H9 (cell line): ENCODE measurements at regions not wholly inside any gene's neighbourhood (a gene's known extent, or its start where the extent isn't known, plus 50 kb on each side); places are given as distances from the start of the nearest gene placed in this dataset.
"Not testable (repeated sequence)": the region's sequence is repeated elsewhere in the genome, so short reads cannot be mapped to it uniquely, and the experiment has no call there.

Source experiments
- DNase-seq: peaks from one replicate; pipeline ENCODE4 v3.0.0-alpha.2; 2017
- H2AFZ ChIP-seq: one replicate; pipeline ENCODE4 v1.6.1; 2013; ENCODE audit warnings: mild to moderate bottlenecking, low read length, control low read depth, moderate library complexity
- H2AK5ac ChIP-seq: 2 replicates; pipeline ENCODE4 v1.6.1; 2013; ENCODE audit warnings: low read length, control low read depth, mixed read lengths; ENCODE audit not compliant: insufficient read length
- H2BK120ac ChIP-seq: one replicate; pipeline ENCODE4 v1.6.1; 2013; ENCODE audit warnings: low read depth, mild to moderate bottlenecking, low read length, control low read depth, inconsistent platforms; ENCODE audit not compliant: poor library complexity, severe bottlenecking
- H2BK12ac ChIP-seq: 2 replicates; pipeline ENCODE4 v1.6.1; 2013; ENCODE audit warnings: low read length, control low read depth, mixed read lengths, low read depth; ENCODE audit not compliant: insufficient read length
- H2BK15ac ChIP-seq: 2 replicates; pipeline ENCODE4 v1.6.1; 2013; ENCODE audit warnings: low read depth, low read length, control low read depth
- H2BK20ac ChIP-seq: one replicate; pipeline ENCODE4 v1.6.1; 2013; ENCODE audit warnings: low read depth, mild to moderate bottlenecking, low read length, control low read depth, inconsistent platforms; ENCODE audit not compliant: poor library complexity, severe bottlenecking
- H2BK5ac ChIP-seq: 2 replicates; pipeline ENCODE4 v1.6.1; 2013; ENCODE audit warnings: low read length, control low read depth, mixed read lengths; ENCODE audit not compliant: insufficient read length
- H3K14ac ChIP-seq: 2 replicates; pipeline ENCODE4 v1.6.1; 2013; ENCODE audit warnings: low read length, control low read depth; ENCODE audit not compliant: insufficient read depth
- H3K18ac ChIP-seq: 2 replicates; pipeline ENCODE4 v1.6.1; 2013; ENCODE audit warnings: low read depth, mild to moderate bottlenecking, mixed read lengths, low read length, control low read depth; ENCODE audit not compliant: insufficient read length
- H3K23ac ChIP-seq: 2 replicates; pipeline ENCODE4 v1.6.1; 2013; ENCODE audit warnings: low read length, control low read depth, mixed read lengths, low read depth; ENCODE audit not compliant: insufficient read length
- H3K23me2 ChIP-seq: 2 replicates; pipeline ENCODE4 v1.6.1; 2013; ENCODE audit warnings: low read depth, mild to moderate bottlenecking, mixed read lengths, low read length, control low read depth; ENCODE audit not compliant: insufficient read length, poor library complexity, severe bottlenecking
- H3K27ac ChIP-seq: 2 replicates; pipeline ENCODE4 v1.5.1; 2013; ENCODE audit warnings: low read length, control low read depth, mixed read lengths, low read depth; ENCODE audit not compliant: insufficient read length
- H3K27me3 ChIP-seq: 2 replicates; pipeline ENCODE4 v1.6.1; 2013; ENCODE audit warnings: low read length, control low read depth, inconsistent platforms; ENCODE audit not compliant: insufficient read depth
- H3K4ac ChIP-seq: 2 replicates; pipeline ENCODE4 v1.6.1; 2013; ENCODE audit warnings: low read depth, mild to moderate bottlenecking, control low read depth, inconsistent platforms, low read length, moderate library complexity
- H3K4me1 ChIP-seq: 2 replicates; pipeline ENCODE4 v1.6.1; 2013; ENCODE audit warnings: low read length, control low read depth, inconsistent platforms; ENCODE audit not compliant: insufficient read depth
- H3K4me2 ChIP-seq: 2 replicates; pipeline ENCODE4 v1.6.1; 2013; ENCODE audit warnings: low read length, control low read depth, mixed read lengths; ENCODE audit not compliant: insufficient read length, insufficient read depth
- H3K56ac ChIP-seq: 2 replicates; pipeline ENCODE4 v1.6.1; 2013; ENCODE audit warnings: low read depth, mild to moderate bottlenecking, mixed read lengths, low read length, control low read depth; ENCODE audit not compliant: insufficient read length
- H3K79me1 ChIP-seq: 2 replicates; pipeline ENCODE4 v1.6.1; 2013; ENCODE audit warnings: low read depth, mild to moderate bottlenecking, moderate library complexity, low read length, control low read depth, inconsistent platforms; ENCODE audit not compliant: insufficient read depth, poor library complexity, severe bottlenecking
- H3K79me2 ChIP-seq: 2 replicates; pipeline ENCODE4 v1.6.1; 2013; ENCODE audit warnings: low read length, control low read depth, inconsistent platforms; ENCODE audit not compliant: insufficient read depth
- H3K9ac ChIP-seq: 2 replicates; pipeline ENCODE4 v1.6.1; 2013; ENCODE audit warnings: low read length, control low read depth, mixed read lengths; ENCODE audit not compliant: insufficient read length; ENCODE audit errors: extremely low read depth
- H3K9me3 ChIP-seq: one replicate; pipeline ENCODE4 v1.6.1; 2013; ENCODE audit warnings: low read depth, low read length, inconsistent platforms; ENCODE audit not compliant: control insufficient read depth
- H3T11ph ChIP-seq: one replicate; pipeline ENCODE4 v1.6.1; 2013; ENCODE audit warnings: mild to moderate bottlenecking, low read length, control low read depth, inconsistent platforms
- H4K20me1 ChIP-seq: one replicate; pipeline ENCODE4 v1.6.1; 2013; ENCODE audit not compliant: control insufficient read depth, insufficient read length, insufficient read depth
- H4K5ac ChIP-seq: 2 replicates; pipeline ENCODE4 v1.6.1; 2013; ENCODE audit warnings: low read depth, mild to moderate bottlenecking, mixed read lengths, low read length, control low read depth; ENCODE audit not compliant: insufficient read length
- H4K8ac ChIP-seq: replicated peaks from 2 replicates; pipeline ENCODE4 v1.6.1; 2013; ENCODE audit warnings: low read length, control low read depth, mixed read lengths, low read depth; ENCODE audit not compliant: insufficient read length
- H4K91ac ChIP-seq: 2 replicates; pipeline ENCODE4 v1.6.1; 2013; ENCODE audit warnings: low read depth, mild to moderate bottlenecking, moderate library complexity, mixed read lengths, low read length, control low read depth; ENCODE audit not compliant: insufficient read length
- H3K27ac Mint-ChIP-seq, 3 experiments: 2 replicates in 2 of 3; 3 replicates in 1 of 3; pipeline ENCODE4 v1.8.0; 2020 to 2021; ENCODE audit warnings: mixed read lengths in 3 of 3, mild to moderate bottlenecking in 1 of 3, moderate library complexity in 1 of 3
- H3K27me3 Mint-ChIP-seq: 2 replicates; pipeline ENCODE4 v1.8.0; 2021; ENCODE audit warnings: low read depth, mild to moderate bottlenecking, moderate library complexity, mixed read lengths
- H3K36me3 Mint-ChIP-seq, 3 experiments: 2 replicates in 2 of 3; 3 replicates in 1 of 3; pipeline ENCODE4 v1.8.0; 2020 to 2021; ENCODE audit warnings: low read depth in 3 of 3, mixed read lengths in 3 of 3; ENCODE audit not compliant: insufficient read depth in 1 of 3
- H3K4me1 Mint-ChIP-seq, 2 experiments: 2 replicates each; pipeline ENCODE4 v1.8.0; 2020; ENCODE audit warnings: mixed read lengths in 2 of 2
- H3K4me3 Mint-ChIP-seq, 2 experiments: 2 replicates in 1 of 2; 3 replicates in 1 of 2; pipeline ENCODE4 v1.8.0; 2020 to 2021; ENCODE audit warnings: mild to moderate bottlenecking in 2 of 2, mixed read lengths in 2 of 2, moderate library complexity in 1 of 2
- H3K9me3 Mint-ChIP-seq, 2 experiments: 2 replicates in 1 of 2; 3 replicates in 1 of 2; pipeline ENCODE4 v1.8.0; 2020; ENCODE audit warnings: mild to moderate bottlenecking in 2 of 2, mixed read lengths in 2 of 2, moderate library complexity in 1 of 2
- WGBS: extraction: QIAGEN DNeasy Blood & Tissue Kit; methylation state at CpG from one replicate; pipeline ENCODE4 v1.1.7; 2013; ENCODE audit warnings: missing lambda C conversion rate, low lambda C conversion rate, mixed read lengths; ENCODE audit not compliant: insufficient read length; ENCODE audit errors: extremely low coverage; 5-methylcytosine and 5-hydroxymethylcytosine counted together

DNA sequence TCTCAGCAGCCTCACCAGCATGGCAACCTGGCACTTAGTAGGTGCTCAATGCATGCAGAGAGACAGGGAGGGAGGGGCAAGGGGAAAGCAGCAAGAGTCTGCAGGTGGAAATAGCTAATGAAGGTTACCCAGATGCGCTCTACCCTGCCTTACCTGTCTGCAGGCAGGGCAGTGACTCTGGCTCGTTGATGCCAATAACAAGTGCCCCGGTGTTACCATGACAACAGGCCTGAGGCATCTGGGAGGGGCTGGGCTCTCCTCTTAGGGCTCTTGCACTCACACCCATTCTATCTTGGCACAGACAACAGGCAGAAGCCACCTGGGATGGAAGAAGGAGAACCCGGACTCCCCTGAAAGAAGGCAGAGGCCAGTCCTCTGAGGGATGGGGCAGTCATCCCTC is 896.0 kb downstream of the TUBA3C start:
- not testable (repeated sequence) for H4K20me1 ChIP-seq, H3K4ac ChIP-seq, H3K79me1 ChIP-seq, H3K56ac ChIP-seq, H2BK12ac ChIP-seq, H2AK5ac ChIP-seq, H3K27ac ChIP-seq, H3K27me3 ChIP-seq, H4K5ac ChIP-seq, H3K79me2 ChIP-seq, H3K18ac ChIP-seq, H3K4me1 Mint-ChIP-seq, H3K4me2 ChIP-seq, H3K4me3 Mint-ChIP-seq, H2BK120ac ChIP-seq, H3K27ac Mint-ChIP-seq, H3K36me3 Mint-ChIP-seq, H3K23me2 ChIP-seq, H3K9ac ChIP-seq, H4K8ac ChIP-seq, DNase-seq, H2AFZ ChIP-seq, H3K4me1 ChIP-seq, H2BK20ac ChIP-seq, H3K23ac ChIP-seq, H3T11ph ChIP-seq, H2BK15ac ChIP-seq, H3K14ac ChIP-seq, H2BK5ac ChIP-seq, H4K91ac ChIP-seq, H3K27me3 Mint-ChIP-seq
- H3K9me3 Mint-ChIP-seq, result peaks cover 51 to 59% of the 10 kb centered on the region in 2 experiments
- peaks cover 15% of the 10 kb centered on the region for H3K9me3 ChIP-seq
- no CpG with 5 or more reads among the region's 4 CpGs for WGBS

DNA sequence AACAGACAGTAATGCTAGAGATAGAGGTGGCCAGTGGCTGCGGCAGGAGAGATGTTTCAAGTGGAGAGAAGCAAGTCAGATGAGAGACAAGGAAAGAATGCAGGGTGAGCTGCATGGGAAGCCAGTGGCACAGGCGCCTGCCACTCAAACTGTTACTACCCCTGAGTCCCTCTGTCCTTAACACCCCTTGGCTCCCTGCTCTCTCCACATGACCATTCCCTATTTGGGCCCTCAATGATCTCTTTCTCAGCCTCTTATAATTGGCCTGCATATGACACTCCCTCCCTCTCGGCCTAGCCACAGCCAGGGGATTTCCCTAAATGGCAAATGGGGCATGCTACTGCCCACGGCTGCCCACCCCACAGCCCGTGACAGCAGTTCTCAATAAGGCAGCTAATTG is 897.6 kb downstream of the TUBA3C start:
- H4K5ac ChIP-seq, H4K8ac ChIP-seq, H2AK5ac ChIP-seq, H3K36me3 Mint-ChIP-seq, H3K79me2 ChIP-seq, H4K20me1 ChIP-seq, H3K4ac ChIP-seq, H2BK12ac ChIP-seq, H2BK15ac ChIP-seq, H3K4me1 Mint-ChIP-seq, H2AFZ ChIP-seq, H3K4me2 ChIP-seq, H3K18ac ChIP-seq, H2BK20ac ChIP-seq, H3K27me3 ChIP-seq, H4K91ac ChIP-seq, H3K23me2 ChIP-seq, H3K4me1 ChIP-seq, H3K27me3 Mint-ChIP-seq, H3K4me3 Mint-ChIP-seq, H3K9ac ChIP-seq, H3K23ac ChIP-seq, H3K27ac ChIP-seq, H3T11ph ChIP-seq, H3K79me1 ChIP-seq, H3K14ac ChIP-seq, H2BK120ac ChIP-seq, DNase-seq, H3K56ac ChIP-seq, H2BK5ac ChIP-seq, H3K27ac Mint-ChIP-seq: not testable (repeated sequence)
- no CpG with 5 or more reads among the region's 5 CpGs for WGBS
- H3K9me3 Mint-ChIP-seq, result peaks cover 48 to 56% of the 10 kb centered on the region in 2 experiments
- peaks cover 13% of the 10 kb centered on the region for H3K9me3 ChIP-seq
